ENCODE measurements at regions not wholly inside any gene's neighbourhood (a gene's known extent, or its start where the extent isn't known, plus 50 kb on each side); places are given as distances from the start of the nearest gene placed in this dataset.
A peak's percentile ranks its signal among the peaks of the same experiment; 100 is the strongest.

- no peak for TF ChIP-seq CTCF (IDR thresholded peaks at IDR 0.05; ENCODE audit: poor library complexity, severe bottlenecking)
- Histone ChIP-seq H3K36me3 (ENCODE audit: low read depth) (no peaks in the 10 kb centered on the region), H3K27ac (ENCODE audit: poor library complexity, severe bottlenecking) (no peak overlapping the region), H3K27me3 (ENCODE audit: insufficient read depth, poor library complexity, severe bottlenecking) (no peaks in the 10 kb centered on the region), H3K4me1 (ENCODE audit: insufficient read depth, poor library complexity, severe bottlenecking) (no peaks in the 10 kb centered on the region), H3K4me3 (ENCODE audit: severe bottlenecking) (no peak overlapping the region), H3K9me3 (ENCODE audit: severe bottlenecking) (no peaks in the 10 kb centered on the region)
- no peak for ATAC-seq (ENCODE audit: low read depth)
- no peak for DNase-seq (ENCODE audit: low spot score)
Observed at GRCh38 chr10:70970830-70971229, 82.5 kb upstream of the PCBD1 start.

GRCh38 chr10:70973275-70973674 lies 84.9 kb upstream of the PCBD1 start:
- DNase-seq (ENCODE audit: low spot score): no peak
- Histone ChIP-seq H3K4me3 (ENCODE audit: severe bottlenecking) (no peak overlapping the region), H3K27ac (ENCODE audit: poor library complexity, severe bottlenecking) (no peak overlapping the region), H3K9me3 (ENCODE audit: severe bottlenecking) (no peaks in the 10 kb centered on the region), H3K4me1 (ENCODE audit: insufficient read depth, poor library complexity, severe bottlenecking) (no peaks in the 10 kb centered on the region), H3K36me3 (ENCODE audit: low read depth) (no peaks in the 10 kb centered on the region), H3K27me3 (ENCODE audit: insufficient read depth, poor library complexity, severe bottlenecking) (no peaks in the 10 kb centered on the region)
- TF ChIP-seq CTCF (IDR thresholded peaks at IDR 0.05; ENCODE audit: poor library complexity, severe bottlenecking): no peak
- no peak for ATAC-seq (ENCODE audit: low read depth)

GRCh38 chr10:70974351-70974901 lies 86.1 kb upstream of the PCBD1 start:
- Histone ChIP-seq H3K27ac (ENCODE audit: poor library complexity, severe bottlenecking) (no peak overlapping the region), H3K27me3 (ENCODE audit: insufficient read depth, poor library complexity, severe bottlenecking) (no peaks in the 10 kb centered on the region), H3K9me3 (ENCODE audit: severe bottlenecking) (no peaks in the 10 kb centered on the region), H3K4me1 (ENCODE audit: insufficient read depth, poor library complexity, severe bottlenecking) (no peaks in the 10 kb centered on the region), H3K36me3 (ENCODE audit: low read depth) (no peaks in the 10 kb centered on the region), H3K4me3 (ENCODE audit: severe bottlenecking) (no peak overlapping the region)
- peak; percentile 58 for ATAC-seq (ENCODE audit: low read depth)
- TF ChIP-seq CTCF (IDR thresholded peaks at IDR 0.05; ENCODE audit: poor library complexity, severe bottlenecking): no peak
- no peak for DNase-seq (ENCODE audit: low spot score)

GRCh38 chr10:70974920-70975319 lies 86.6 kb upstream of the PCBD1 start:
- ATAC-seq (ENCODE audit: low read depth) (no peak), DNase-seq (ENCODE audit: low spot score) (no peak)
- H3K9me3 ChIP-seq (ENCODE audit: severe bottlenecking): no peaks in the 10 kb centered on the region
- H3K27me3 ChIP-seq (ENCODE audit: insufficient read depth, poor library complexity, severe bottlenecking): no peaks in the 10 kb centered on the region
- H3K4me1 ChIP-seq (ENCODE audit: insufficient read depth, poor library complexity, severe bottlenecking): no peaks in the 10 kb centered on the region
- no peak overlapping the region for H3K27ac ChIP-seq (ENCODE audit: poor library complexity, severe bottlenecking)
- H3K4me3 ChIP-seq (ENCODE audit: severe bottlenecking): no peak overlapping the region
- H3K36me3 ChIP-seq (ENCODE audit: low read depth): no peaks in the 10 kb centered on the region
- no peak for TF ChIP-seq CTCF (IDR thresholded peaks at IDR 0.05; ENCODE audit: poor library complexity, severe bottlenecking)

GRCh38 chr10:70976063-70976695 lies 87.8 kb upstream of the PCBD1 start:
- Histone ChIP-seq H3K9me3 (ENCODE audit: severe bottlenecking) (no peaks in the 10 kb centered on the region), H3K4me3 (ENCODE audit: severe bottlenecking) (no peak overlapping the region), H3K27ac (ENCODE audit: poor library complexity, severe bottlenecking) (no peak overlapping the region), H3K27me3 (ENCODE audit: insufficient read depth, poor library complexity, severe bottlenecking) (no peaks in the 10 kb centered on the region), H3K36me3 (ENCODE audit: low read depth) (no peaks in the 10 kb centered on the region), H3K4me1 (ENCODE audit: insufficient read depth, poor library complexity, severe bottlenecking) (no peaks in the 10 kb centered on the region)
- ATAC-seq (ENCODE audit: low read depth) (no peak), DNase-seq (ENCODE audit: low spot score) (no peak)
- no peak for TF ChIP-seq CTCF (IDR thresholded peaks at IDR 0.05; ENCODE audit: poor library complexity, severe bottlenecking)

All from RWPE2 (cell line).